Memory B cell (primary cell): ENCODE measurements at regions not wholly inside any gene's neighbourhood (a gene's known extent, or its start where the extent isn't known, plus 50 kb on each side); places are given as distances from the start of the nearest gene placed in this dataset.

ENCODE experiments used
- ATAC-seq: fragments of 150-1000 bp; cut with Tn5 transposase; 2 replicates; pipeline ENCODE4 v1.10.0; 2021; ENCODE audit warnings: low read depth, mild to moderate bottlenecking, moderate library complexity
- DNase-seq, 2 donors: peaks; one replicate each; pipeline ENCODE4 v3.0.0; 2022; ENCODE audit warnings: low spot score in 2 of 2
- H3K27ac Mint-ChIP-seq: one replicate; pipeline ENCODE4 v1.8.0; 2022; ENCODE audit warnings: mild to moderate bottlenecking, moderate library complexity, mixed read lengths
- H3K27me3 Mint-ChIP-seq: one replicate; pipeline ENCODE4 v1.8.0; 2022; ENCODE audit warnings: mixed read lengths
- H3K36me3 Mint-ChIP-seq: one replicate; pipeline ENCODE4 v1.8.0; 2022; ENCODE audit warnings: mild to moderate bottlenecking, mixed read lengths
- H3K4me1 Mint-ChIP-seq: one replicate; pipeline ENCODE4 v1.8.0; 2022; ENCODE audit warnings: mixed read lengths
- H3K4me3 Mint-ChIP-seq: one replicate; pipeline ENCODE4 v1.8.0; 2022; ENCODE audit warnings: mild to moderate bottlenecking, moderate library complexity, mixed read lengths
- H3K9me3 Mint-ChIP-seq: one replicate; pipeline ENCODE4 v1.8.0; 2022; ENCODE audit warnings: mixed read lengths

- DNase-seq, result no peak
- no peaks in the 10 kb centered on the region for H3K4me1 Mint-ChIP-seq
- H3K9me3 Mint-ChIP-seq, result peaks cover 2% of the 10 kb centered on the region
- H3K4me3 Mint-ChIP-seq, result no peak overlapping the region
- no peak for ATAC-seq
- no peaks in the 10 kb centered on the region for H3K27me3 Mint-ChIP-seq
- no peaks in the 10 kb centered on the region for H3K36me3 Mint-ChIP-seq
- no peak overlapping the region for H3K27ac Mint-ChIP-seq
These were observed 249.7 kb downstream of the C4orf33 start for GRCh38 chr4:129345609-129346008.

GRCh38 chr4:129346036-129346435 is 250.1 kb downstream of the C4orf33 start:
- no peak overlapping the region for H3K27ac Mint-ChIP-seq
- H3K36me3 Mint-ChIP-seq, result no peaks in the 10 kb centered on the region
- H3K4me3 Mint-ChIP-seq, result no peak overlapping the region
- DNase-seq (no peak), ATAC-seq (no peak)
- H3K9me3 Mint-ChIP-seq, result peaks cover 2% of the 10 kb centered on the region
- no peaks in the 10 kb centered on the region for H3K27me3 Mint-ChIP-seq
- no peaks in the 10 kb centered on the region for H3K4me1 Mint-ChIP-seq

GRCh38 chr4:129346734-129347133 is 250.8 kb downstream of the C4orf33 start:
- H3K36me3 Mint-ChIP-seq, result no peaks in the 10 kb centered on the region
- H3K27ac Mint-ChIP-seq, result no peak overlapping the region

GRCh38 chr4:129350834-129351721 is 255.1 kb downstream of the C4orf33 start:
- DNase-seq (no peak), ATAC-seq (no peak)
- H3K4me1 Mint-ChIP-seq, result no peaks in the 10 kb centered on the region
- no peak overlapping the region for H3K27ac Mint-ChIP-seq
- H3K27me3 Mint-ChIP-seq, result peaks cover 7% of the 10 kb centered on the region
- H3K4me3 Mint-ChIP-seq, result no peak overlapping the region
- H3K36me3 Mint-ChIP-seq, result no peaks in the 10 kb centered on the region
- no peaks in the 10 kb centered on the region for H3K9me3 Mint-ChIP-seq

More at GRCh38 chr4:129346734-129347133, 250.8 kb downstream of the C4orf33 start:
- no peak for ATAC-seq
- Mint-ChIP-seq H3K4me3 (no peak overlapping the region), H3K27me3 (peaks cover 3% of the 10 kb centered on the region), H3K9me3 (peaks cover 2% of the 10 kb centered on the region), H3K4me1 (no peaks in the 10 kb centered on the region)
- no peak for DNase-seq

GRCh38 chr4:129352480-129352879 is 256.5 kb downstream of the C4orf33 start:
- Mint-ChIP-seq H3K4me3 (no peak overlapping the region), H3K36me3 (no peaks in the 10 kb centered on the region), H3K27me3 (peaks cover 7% of the 10 kb centered on the region), H3K27ac (no peak overlapping the region), H3K4me1 (no peaks in the 10 kb centered on the region), H3K9me3 (no peaks in the 10 kb centered on the region)
- ATAC-seq (no peak), DNase-seq (no peak)

GRCh38 chr4:129353490-129353889 is 257.5 kb downstream of the C4orf33 start:
- DNase-seq, result no peak
- Mint-ChIP-seq H3K4me3 (no peak overlapping the region), H3K36me3 (no peaks in the 10 kb centered on the region), H3K27me3 (peaks cover 7% of the 10 kb centered on the region), H3K27ac (no peak overlapping the region), H3K4me1 (no peaks in the 10 kb centered on the region), H3K9me3 (no peaks in the 10 kb centered on the region)
- no peak for ATAC-seq

- Mint-ChIP-seq H3K9me3 (no peaks in the 10 kb centered on the region), H3K27me3 (peaks cover 7% of the 10 kb centered on the region), H3K4me3 (no peak overlapping the region), H3K27ac (no peak overlapping the region), H3K36me3 (no peaks in the 10 kb centered on the region), H3K4me1 (no peaks in the 10 kb centered on the region)
- DNase-seq (no peak), ATAC-seq (no peak)
These were observed 259.1 kb downstream of the C4orf33 start for GRCh38 chr4:129355031-129355430.

- H3K27me3 Mint-ChIP-seq, result peaks cover 7% of the 10 kb centered on the region
- no peak overlapping the region for H3K27ac Mint-ChIP-seq
- no peaks in the 10 kb centered on the region for H3K36me3 Mint-ChIP-seq
- no peak overlapping the region for H3K4me3 Mint-ChIP-seq
- H3K9me3 Mint-ChIP-seq, result no peaks in the 10 kb centered on the region
- no peaks in the 10 kb centered on the region for H3K4me1 Mint-ChIP-seq
- ATAC-seq (no peak), DNase-seq (no peak)
These were observed 259.6 kb downstream of the C4orf33 start for GRCh38 chr4:129355516-129355915.

- Mint-ChIP-seq H3K4me3 (no peak overlapping the region), H3K27ac (no peak overlapping the region), H3K27me3 (peaks cover 6% of the 10 kb centered on the region), H3K9me3 (no peaks in the 10 kb centered on the region), H3K36me3 (no peaks in the 10 kb centered on the region), H3K4me1 (no peaks in the 10 kb centered on the region)
- no peak for DNase-seq
- ATAC-seq, result no peak
These were observed 262.6 kb downstream of the C4orf33 start for GRCh38 chr4:129358571-129358970.

- no peaks in the 10 kb centered on the region for H3K4me1 Mint-ChIP-seq
- DNase-seq, result no peak
- ATAC-seq, result no peak
- no peaks in the 10 kb centered on the region for H3K36me3 Mint-ChIP-seq
- peaks cover 2% of the 10 kb centered on the region for H3K27me3 Mint-ChIP-seq
- H3K9me3 Mint-ChIP-seq, result no peaks in the 10 kb centered on the region
- H3K4me3 Mint-ChIP-seq, result no peak overlapping the region
- no peak overlapping the region for H3K27ac Mint-ChIP-seq
These were observed 263.5 kb downstream of the C4orf33 start for GRCh38 chr4:129359461-129359860.

- Mint-ChIP-seq H3K4me1 (no peaks in the 10 kb centered on the region), H3K27ac (no peak overlapping the region), H3K27me3 (peaks cover 2% of the 10 kb centered on the region), H3K36me3 (no peaks in the 10 kb centered on the region), H3K4me3 (no peak overlapping the region), H3K9me3 (no peaks in the 10 kb centered on the region)
- DNase-seq (peak; percentile 24 to 38), ATAC-seq (peak; percentile 34)
These were observed 266.8 kb downstream of the C4orf33 start for GRCh38 chr4:129362691-129363274.

GRCh38 chr4:129364747-129365452 is 268.9 kb downstream of the C4orf33 start:
- Mint-ChIP-seq H3K36me3 (no peaks in the 10 kb centered on the region), H3K27ac (no peak overlapping the region), H3K27me3 (peaks cover 2% of the 10 kb centered on the region), H3K4me3 (no peak overlapping the region), H3K9me3 (no peaks in the 10 kb centered on the region), H3K4me1 (no peaks in the 10 kb centered on the region)
- no peak for ATAC-seq
- DNase-seq, result no peak

GRCh38 chr4:129369361-129370010 is 273.5 kb downstream of the C4orf33 start:
- DNase-seq (no peak), ATAC-seq (no peak)
- Mint-ChIP-seq H3K27me3 (no peaks in the 10 kb centered on the region), H3K9me3 (no peaks in the 10 kb centered on the region), H3K36me3 (no peaks in the 10 kb centered on the region), H3K27ac (no peak overlapping the region), H3K4me3 (no peak overlapping the region), H3K4me1 (no peaks in the 10 kb centered on the region)

- Mint-ChIP-seq H3K4me3 (no peak overlapping the region), H3K9me3 (no peaks in the 10 kb centered on the region), H3K27ac (no peak overlapping the region), H3K27me3 (no peaks in the 10 kb centered on the region), H3K4me1 (no peaks in the 10 kb centered on the region), H3K36me3 (no peaks in the 10 kb centered on the region)
- DNase-seq, result no peak
- ATAC-seq, result no peak
These were observed 275.1 kb downstream of the C4orf33 start for GRCh38 chr4:129371065-129371464.
